Osteoblast (primary cell): ENCODE measurements at regions not wholly inside any gene's neighbourhood (a gene's known extent, or its start where the extent isn't known, plus 50 kb on each side); places are given as distances from the start of the nearest gene placed in this dataset.

Experiments used
- DNase-seq: peaks from one replicate; pipeline ENCODE4 v3.0.0; 2011; ENCODE audit warnings: low spot score, mixed read lengths; ENCODE audit not compliant: insufficient read length; ENCODE audit errors: missing footprints
- H2AFZ ChIP-seq: 2 replicates; pipeline ENCODE4 v1.6.0; 2011; ENCODE audit warnings: mild to moderate bottlenecking, low read length
- H3K27ac ChIP-seq: 2 replicates; pipeline ENCODE4 v1.5.1; 2011; ENCODE audit warnings: mild to moderate bottlenecking, low read depth, low read length, moderate library complexity
- H3K27me3 ChIP-seq: 2 replicates; pipeline ENCODE4 v1.6.0; 2012; ENCODE audit warnings: mild to moderate bottlenecking, control low read depth, inconsistent platforms, low read length, moderate library complexity; ENCODE audit not compliant: insufficient read depth
- H3K36me3 ChIP-seq: 2 replicates; pipeline ENCODE4 v1.5.1; 2011; ENCODE audit warnings: mild to moderate bottlenecking, low read length, control low read depth, moderate library complexity; ENCODE audit not compliant: insufficient read depth
- H3K4me1 ChIP-seq: 2 replicates; pipeline ENCODE4 v1.5.1; 2011; ENCODE audit warnings: mild to moderate bottlenecking, low read length, control low read depth, moderate library complexity; ENCODE audit not compliant: insufficient read depth
- H3K4me2 ChIP-seq: 2 replicates; pipeline ENCODE4 v1.6.0; 2011; ENCODE audit warnings: mild to moderate bottlenecking, low read length; ENCODE audit not compliant: insufficient read depth
- H3K4me3 ChIP-seq: fragments of 200-600 bp; sonication (generic); 3 replicates; pipeline ENCODE4 v1.5.1; 2012; ENCODE audit warnings: mild to moderate bottlenecking, low read length, inconsistent platforms; ENCODE audit not compliant: insufficient read depth
- H3K79me2 ChIP-seq: 2 replicates; pipeline ENCODE4 v1.6.0; 2012; ENCODE audit warnings: mild to moderate bottlenecking, low read length, control low read depth, inconsistent platforms; ENCODE audit not compliant: insufficient read depth
- H3K9me3 ChIP-seq: 2 replicates; pipeline ENCODE4 v1.5.1; 2011; ENCODE audit warnings: low read depth, low read length, control low read depth
- H4K20me1 ChIP-seq: 2 replicates; pipeline ENCODE4 v1.6.0; 2012; ENCODE audit warnings: mild to moderate bottlenecking, low read length, control low read depth; ENCODE audit not compliant: insufficient read depth
- CTCF ChIP-seq: IDR thresholded peaks from 2 replicates; pipeline ENCODE4 v1.5.1; 2011; ENCODE audit warnings: mild to moderate bottlenecking, low read depth, low read length, moderate library complexity; ENCODE audit errors: extremely low read depth

GRCh38 chr6:6840831-6841291 is 252.3 kb downstream of the LY86 start:
- no peaks in the 10 kb centered on the region for H3K79me2 ChIP-seq
- DNase-seq: no peak
- no peak overlapping the region for H3K27ac ChIP-seq
- H3K4me1 ChIP-seq: no peaks in the 10 kb centered on the region
- H3K4me2 ChIP-seq: no peak overlapping the region
- H2AFZ ChIP-seq: no peak overlapping the region
- peaks cover 14% of the 10 kb centered on the region for H3K27me3 ChIP-seq
- H4K20me1 ChIP-seq: no peaks in the 10 kb centered on the region
- H3K4me3 ChIP-seq: no peak overlapping the region
- H3K9me3 ChIP-seq: no peaks in the 10 kb centered on the region
- H3K36me3 ChIP-seq: no peaks in the 10 kb centered on the region
- no peak for TF ChIP-seq CTCF

GRCh38 chr6:6841571-6841970 is 253.1 kb downstream of the LY86 start:
- no peak for TF ChIP-seq CTCF
- no peaks in the 10 kb centered on the region for H4K20me1 ChIP-seq
- H3K4me2 ChIP-seq: no peak overlapping the region
- peaks cover 14% of the 10 kb centered on the region for H3K27me3 ChIP-seq
- no peaks in the 10 kb centered on the region for H3K9me3 ChIP-seq
- H3K4me3 ChIP-seq: no peak overlapping the region
- no peak overlapping the region for H2AFZ ChIP-seq
- H3K79me2 ChIP-seq: no peaks in the 10 kb centered on the region
- DNase-seq: no peak
- no peaks in the 10 kb centered on the region for H3K4me1 ChIP-seq
- no peaks in the 10 kb centered on the region for H3K36me3 ChIP-seq
- no peak overlapping the region for H3K27ac ChIP-seq

- Histone ChIP-seq H2AFZ (no peak overlapping the region), H4K20me1 (no peaks in the 10 kb centered on the region), H3K27ac (no peak overlapping the region), H3K9me3 (no peaks in the 10 kb centered on the region), H3K79me2 (no peaks in the 10 kb centered on the region), H3K4me1 (no peaks in the 10 kb centered on the region), H3K4me3 (no peak overlapping the region), H3K27me3 (peaks cover 14% of the 10 kb centered on the region), H3K4me2 (no peak overlapping the region), H3K36me3 (no peaks in the 10 kb centered on the region)
- no peak for DNase-seq
- no peak for TF ChIP-seq CTCF
These were observed 253.8 kb downstream of the LY86 start for GRCh38 chr6:6842291-6842690.

- TF ChIP-seq CTCF: no peak
- Histone ChIP-seq H3K4me2 (no peak overlapping the region), H3K4me1 (no peaks in the 10 kb centered on the region), H4K20me1 (no peaks in the 10 kb centered on the region), H3K79me2 (no peaks in the 10 kb centered on the region), H3K27me3 (peaks cover 14% of the 10 kb centered on the region), H3K4me3 (no peak overlapping the region), H2AFZ (no peak overlapping the region), H3K27ac (no peak overlapping the region), H3K9me3 (no peaks in the 10 kb centered on the region), H3K36me3 (no peaks in the 10 kb centered on the region)
- peak; percentile 37 for DNase-seq
These were observed 254.6 kb downstream of the LY86 start for GRCh38 chr6:6843057-6843627.
